GM19239 (cell line): ENCODE measurements at regions not wholly inside any gene's neighbourhood (a gene's known extent, or its start where the extent isn't known, plus 50 kb on each side); places are given as distances from the start of the nearest gene placed in this dataset.
"Not testable (repeated sequence)": the region's sequence is repeated elsewhere in the genome, so short reads cannot be mapped to it uniquely, and the experiment has no call there.

Source experiments
- DNase-seq: peaks from one replicate; pipeline ENCODE4 v3.0.0; 2011; ENCODE audit warnings: low spot score; ENCODE audit not compliant: insufficient read length
- FAIRE-seq: peaks from 2 replicates; lab custom pipeline; 2011; peaks lifted over from hg19 to GRCh38; lab: Jason Lieb, UNC

- DNase-seq (no peak), FAIRE-seq (no peak)
Measured at GRCh38 chr18:32884543-32884942, 111.7 kb upstream of the KLHL14 start.

GRCh38 chr18:32881009-32881408, 108.2 kb upstream of the KLHL14 start:
- DNase-seq (no peak), FAIRE-seq (peak; percentile 51)

DNA sequence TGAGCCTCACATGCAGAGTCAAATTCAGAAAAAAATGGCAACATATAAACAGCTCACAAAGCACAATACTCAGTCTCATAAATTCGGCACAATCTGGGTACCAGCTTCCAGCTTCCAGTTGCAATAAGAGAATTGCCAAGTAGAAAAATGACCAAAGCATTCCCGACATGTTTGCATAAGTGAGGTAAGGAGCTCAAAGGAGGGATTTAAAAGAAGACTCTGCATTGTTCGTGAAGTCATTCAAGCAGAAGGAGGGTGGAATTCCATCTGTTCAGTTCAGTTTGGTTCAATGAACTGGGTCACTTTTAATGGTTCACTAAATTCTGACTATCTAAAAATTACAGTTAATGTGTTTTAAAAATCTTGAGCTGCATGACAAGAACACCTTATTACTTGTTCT, 106.7 kb upstream of the KLHL14 start:
- FAIRE-seq (no peak), DNase-seq (no peak)

DNA sequence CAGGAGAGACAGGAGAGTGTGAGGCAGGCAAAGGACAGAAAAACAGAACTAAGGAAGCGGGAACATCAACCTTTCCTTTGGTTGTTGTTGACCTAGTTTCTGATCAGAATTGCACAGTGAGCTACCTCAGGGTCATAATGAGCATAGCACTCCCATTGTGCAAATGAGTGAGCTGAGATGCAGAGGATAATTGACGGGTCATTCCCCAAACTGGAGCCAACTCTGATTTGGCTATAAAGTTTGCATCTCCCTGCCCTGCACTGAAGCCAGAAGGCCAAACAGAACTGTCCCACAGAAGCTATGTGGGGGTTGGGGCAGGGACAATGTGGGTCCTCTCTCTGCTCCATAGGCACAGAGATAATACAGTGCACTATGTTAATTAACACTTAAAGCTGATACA, 105.6 kb upstream of the KLHL14 start:
- no peak for DNase-seq
- FAIRE-seq: no peak

- FAIRE-seq: no peak
- no peak for DNase-seq
Measured at GRCh38 chr18:32877371-32877770, 104.5 kb upstream of the KLHL14 start.

DNA sequence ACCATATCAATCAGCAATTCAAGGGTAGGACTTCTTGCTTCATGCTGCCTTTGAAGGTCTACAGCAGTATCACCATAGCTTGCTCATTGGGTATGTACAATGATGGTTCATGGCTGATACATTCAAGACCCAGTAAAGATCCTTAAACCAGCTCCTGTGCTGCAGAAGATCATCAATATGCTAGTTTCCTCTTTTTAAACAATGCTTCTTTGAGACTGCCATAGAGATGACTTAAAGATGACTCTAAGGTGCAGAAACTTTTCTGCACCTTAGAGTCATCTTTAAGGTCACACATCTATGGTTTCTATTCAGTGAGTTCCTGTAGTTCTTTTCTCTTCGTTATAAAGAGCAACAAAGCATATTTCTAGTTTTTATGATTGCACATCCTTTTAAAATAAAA, 102.8 kb upstream of the KLHL14 start:
- FAIRE-seq (no peak), DNase-seq (no peak)

GRCh38 chr18:32871786-32872185, 99.0 kb upstream of the KLHL14 start:
- DNase-seq (no peak), FAIRE-seq (no peak)

DNA sequence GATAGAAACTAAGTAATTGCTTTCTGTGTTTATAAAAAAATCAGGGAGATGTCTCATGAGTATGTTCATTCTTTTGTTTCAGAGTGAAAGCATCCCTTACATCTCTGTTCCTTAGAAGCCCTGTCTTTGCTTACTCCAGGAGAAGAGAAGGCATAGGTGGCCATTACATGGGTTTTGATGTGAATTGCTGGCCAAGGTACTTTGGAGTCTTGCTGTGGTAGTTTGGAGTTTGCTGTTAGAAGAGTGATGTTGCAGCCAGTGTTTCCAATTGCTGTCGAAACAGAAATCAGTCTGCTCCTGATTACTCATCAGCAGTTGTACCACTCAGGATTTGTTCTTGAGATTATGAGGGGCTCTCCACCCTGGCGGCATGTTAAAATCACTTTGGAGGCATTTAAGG, 97.8 kb upstream of the KLHL14 start:
- FAIRE-seq (no peak), DNase-seq (no peak)

- FAIRE-seq: no peak
- DNase-seq: no peak
Measured at GRCh38 chr18:32868406-32868805, 95.6 kb upstream of the KLHL14 start.

GRCh38 chr18:32867936-32868335, 95.1 kb upstream of the KLHL14 start:
- DNase-seq: no peak
- FAIRE-seq: no peak

DNA sequence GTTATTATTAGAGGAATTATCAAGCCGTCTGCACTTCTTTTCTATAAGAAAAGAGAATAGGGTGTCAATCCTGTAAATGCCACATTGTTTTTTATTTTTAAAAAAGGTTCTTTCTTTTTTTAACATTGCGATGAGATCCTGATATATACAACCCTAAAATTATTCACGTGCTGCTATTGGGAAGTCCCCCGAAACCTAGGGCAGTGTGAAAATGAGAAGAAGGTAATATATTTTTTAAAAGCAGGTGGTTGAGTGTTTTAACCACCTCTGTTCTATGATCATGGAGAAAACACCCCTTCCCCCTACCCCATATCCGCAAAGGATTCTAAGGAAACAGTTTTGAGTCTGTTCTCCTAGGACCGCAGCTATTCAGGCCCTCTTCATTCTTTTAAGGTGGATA, 94.5 kb upstream of the KLHL14 start:
- FAIRE-seq (no peak), DNase-seq (no peak)

DNA sequence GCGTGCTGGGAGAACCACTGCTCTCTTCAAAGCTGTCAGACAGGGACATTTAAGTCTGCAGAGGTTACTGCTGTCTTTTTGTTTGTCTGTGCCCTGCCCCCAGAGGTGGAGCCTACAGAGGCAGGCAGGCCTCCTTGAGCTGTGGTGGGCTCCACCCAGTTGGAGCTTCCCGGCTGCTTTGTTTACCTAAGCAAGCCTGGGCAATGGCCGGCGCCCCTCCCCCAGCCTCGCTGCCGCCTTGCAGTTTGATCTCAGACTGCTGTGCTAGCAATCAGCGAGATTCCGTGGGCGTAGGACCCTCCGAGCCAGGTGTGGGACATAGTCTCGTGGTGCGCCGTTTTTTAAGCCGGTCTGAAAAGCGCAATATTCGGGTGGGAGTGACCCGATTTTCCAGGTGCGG, 89.2 kb upstream of the KLHL14 start:
- not testable (repeated sequence) for FAIRE-seq, DNase-seq

GRCh38 chr18:32851936-32852335, 79.1 kb upstream of the KLHL14 start:
- FAIRE-seq (no peak), DNase-seq (no peak)

DNA sequence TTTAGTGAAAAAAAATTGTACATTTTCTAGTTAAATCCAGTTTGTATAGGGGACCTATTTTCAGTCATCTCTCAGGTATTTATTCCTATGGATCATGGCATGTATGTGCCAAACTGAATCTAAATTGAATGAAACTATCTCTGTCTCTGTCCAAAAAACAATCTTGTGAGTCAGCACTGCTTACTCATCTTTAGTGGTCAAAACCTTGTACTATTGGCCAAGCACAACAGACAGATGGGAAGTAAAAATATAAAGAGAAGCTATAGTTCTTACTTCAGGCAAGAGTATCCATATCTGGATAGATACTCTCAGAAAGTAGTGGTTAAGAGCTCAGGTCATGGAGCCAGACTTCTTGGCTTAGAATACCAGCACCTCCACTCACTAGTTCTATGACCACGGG, 76.0 kb upstream of the KLHL14 start:
- DNase-seq (no peak), FAIRE-seq (no peak)

GRCh38 chr18:32847691-32848090, 74.9 kb upstream of the KLHL14 start:
- no peak for FAIRE-seq
- no peak for DNase-seq

GRCh38 chr18:32846896-32847295, 74.1 kb upstream of the KLHL14 start:
- DNase-seq (no peak), FAIRE-seq (no peak)

DNA sequence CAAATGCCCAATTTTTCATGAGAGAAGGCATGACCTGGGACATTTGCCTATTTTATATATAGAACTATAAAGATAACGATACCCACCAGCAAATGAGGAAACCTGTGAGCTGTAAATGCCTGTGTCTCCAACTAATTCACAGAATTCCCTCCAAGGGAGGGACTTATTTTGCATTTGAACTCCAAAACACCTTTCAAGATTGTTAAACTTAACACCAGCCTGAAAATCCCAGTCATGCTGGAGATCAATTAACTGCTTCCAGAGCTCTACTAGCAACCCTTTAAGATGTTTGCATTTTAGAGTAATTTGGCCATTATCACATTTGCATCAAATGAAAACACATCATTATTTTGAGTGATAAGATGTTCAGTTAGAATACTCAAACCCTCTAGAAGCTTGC, 68.1 kb upstream of the KLHL14 start:
- DNase-seq: no peak
- no peak for FAIRE-seq

- DNase-seq: no peak
- no peak for FAIRE-seq
Measured at GRCh38 chr18:32835951-32836350, 63.1 kb upstream of the KLHL14 start.

DNA sequence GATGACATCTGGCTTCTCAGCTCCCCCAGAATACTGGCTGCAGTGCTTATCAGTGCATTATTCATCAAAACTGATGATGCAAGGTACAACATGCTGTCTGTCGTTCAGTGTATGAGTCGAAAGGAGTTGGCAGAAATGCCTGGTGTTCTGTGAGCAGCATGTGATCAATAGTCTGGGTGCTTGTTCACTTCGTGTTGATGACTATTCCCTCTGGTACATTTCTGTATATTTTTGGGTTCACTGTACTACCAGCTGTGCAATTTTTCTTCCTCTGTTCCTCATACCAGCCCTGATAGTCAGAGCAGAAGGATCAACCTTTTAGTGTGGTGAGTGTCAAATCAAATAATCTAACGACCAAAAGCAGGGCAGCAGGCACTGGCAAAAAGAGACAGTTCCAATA, 59.0 kb upstream of the KLHL14 start:
- FAIRE-seq (no peak), DNase-seq (no peak)

DNA sequence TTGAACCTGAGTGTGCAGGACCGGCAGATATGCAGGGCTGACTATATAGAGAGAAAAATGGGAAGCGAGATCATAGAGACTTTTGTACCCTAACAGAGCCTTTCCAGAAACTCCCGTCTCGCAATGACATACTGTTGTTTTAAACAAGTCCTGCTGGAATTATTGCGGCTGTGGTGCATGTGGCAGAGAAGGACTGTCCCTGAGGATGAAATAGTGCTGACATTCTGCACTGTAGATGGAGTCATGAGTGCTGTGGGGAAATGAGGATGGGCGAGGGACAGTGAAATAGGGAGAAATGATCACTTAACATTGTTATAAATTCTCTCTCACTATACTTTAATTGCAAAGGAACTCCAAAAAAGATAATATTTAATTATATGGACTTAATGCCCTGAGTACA, 50.4 kb upstream of the KLHL14 start:
- DNase-seq: no peak
- no peak for FAIRE-seq
